ENCODE measurements at regions not wholly inside any gene's neighbourhood (a gene's known extent, or its start where the extent isn't known, plus 50 kb on each side); places are given as distances from the start of the nearest gene placed in this dataset.

GRCh38 chr3:115524549-115524948 is 98.8 kb upstream of the GAP43 start:
- Histone ChIP-seq H3K23me2 (ENCODE audit: insufficient read length, low read depth, low read length, poor library complexity, severe bottlenecking) (no peaks in the 10 kb centered on the region), H2BK5ac (ENCODE audit: insufficient read length, low read length) (no peak overlapping the region), H2AFZ (ENCODE audit: low read length) (no peak overlapping the region), H3K79me1 (ENCODE audit: insufficient read depth, low read depth, low read length, poor library complexity, severe bottlenecking) (no peaks in the 10 kb centered on the region), H2BK12ac (ENCODE audit: insufficient read length, low read depth, low read length) (no peak overlapping the region), H3T11ph (ENCODE audit: low read length) (no peak overlapping the region), H3K4me2 (ENCODE audit: insufficient read depth, insufficient read length, low read length) (no peak overlapping the region), H4K91ac (ENCODE audit: insufficient read length, low read depth, low read length) (no peak overlapping the region), H3K14ac (ENCODE audit: insufficient read depth, low read length) (no peak overlapping the region), H3K9ac (ENCODE audit: extremely low read depth, insufficient read length, low read length) (no peak overlapping the region), H4K5ac (ENCODE audit: insufficient read length, low read depth, low read length) (no peak overlapping the region), H2BK120ac (ENCODE audit: low read depth, low read length, poor library complexity, severe bottlenecking) (no peak overlapping the region), H2AK5ac (ENCODE audit: insufficient read length, low read length) (no peak overlapping the region), H3K9me3 (ENCODE audit: control insufficient read depth, low read depth, low read length) (no peaks in the 10 kb centered on the region), H3K56ac (ENCODE audit: insufficient read length, low read depth, low read length) (no peak overlapping the region), H3K27me3 (ENCODE audit: insufficient read depth, low read length) (no peaks in the 10 kb centered on the region), H4K20me1 (ENCODE audit: control insufficient read depth, insufficient read depth, insufficient read length) (no peaks in the 10 kb centered on the region), H3K27ac (ENCODE audit: insufficient read length, low read depth, low read length) (no peak overlapping the region), H3K18ac (ENCODE audit: insufficient read length, low read depth, low read length) (no peak overlapping the region), H3K79me2 (ENCODE audit: insufficient read depth, low read length) (no peaks in the 10 kb centered on the region), H2BK15ac (ENCODE audit: low read depth, low read length) (no peak overlapping the region), H3K23ac (ENCODE audit: insufficient read length, low read depth, low read length) (no peak overlapping the region), H2BK20ac (ENCODE audit: low read depth, low read length, poor library complexity, severe bottlenecking) (no peak overlapping the region), H3K4me1 (ENCODE audit: insufficient read depth, low read length) (peaks cover 3% of the 10 kb centered on the region; the same call in 1 of the 2 replicates), H4K8ac (replicated peaks; ENCODE audit: insufficient read length, low read depth, low read length) (no peak overlapping the region), H3K4ac (ENCODE audit: low read depth, low read length) (no peak overlapping the region)
- no CpG with 5 or more reads among the region's 2 CpGs for WGBS (ENCODE audit: extremely low coverage, insufficient read length, low lambda C conversion rate)
- no peak for DNase-seq
- Mint-ChIP-seq H3K36me3 (ENCODE audit: insufficient read depth in 1 of 3, low read depth in 3 of 3) (peaks cover 0 to 2% (median 0%) of the 10 kb centered on the region in 3 experiments; a peak in 1 of 7 replicates), H3K4me1 (peaks cover 11 to 19% of the 10 kb centered on the region in 2 experiments), H3K27ac (no peak overlapping the region; a peak in 2 of 7 replicates), H3K27me3 (ENCODE audit: low read depth) (no peaks in the 10 kb centered on the region), H3K9me3 (peaks cover 0 to 2% of the 10 kb centered on the region in 2 experiments; a peak in 1 of 5 replicates), H3K4me3 (no peak overlapping the region)
- TF ChIP-seq CTCF (conservative IDR thresholded peaks at IDR 0.05), result no peak

All from H9 (cell line).